ACHN (cell line): ENCODE measurements at regions not wholly inside any gene's neighbourhood (a gene's known extent, or its start where the extent isn't known, plus 50 kb on each side); places are given as distances from the start of the nearest gene placed in this dataset.
"Not testable (repeated sequence)": the region's sequence is repeated elsewhere in the genome, so short reads cannot be mapped to it uniquely, and the experiment has no call there.

Experiments
- DNase-seq: peaks from one replicate; pipeline ENCODE4 v3.0.0-alpha.2; 2015
- in situ Hi-C: cut with HindIII; loops from 2 replicates; pipeline ENCODE4 v1.10.0; 2017; ENCODE audit warnings: low sequenced_read_pairs, low pct_ligation_motif_present, low pct_unique_long_range_greater_than_20kb

DNA sequence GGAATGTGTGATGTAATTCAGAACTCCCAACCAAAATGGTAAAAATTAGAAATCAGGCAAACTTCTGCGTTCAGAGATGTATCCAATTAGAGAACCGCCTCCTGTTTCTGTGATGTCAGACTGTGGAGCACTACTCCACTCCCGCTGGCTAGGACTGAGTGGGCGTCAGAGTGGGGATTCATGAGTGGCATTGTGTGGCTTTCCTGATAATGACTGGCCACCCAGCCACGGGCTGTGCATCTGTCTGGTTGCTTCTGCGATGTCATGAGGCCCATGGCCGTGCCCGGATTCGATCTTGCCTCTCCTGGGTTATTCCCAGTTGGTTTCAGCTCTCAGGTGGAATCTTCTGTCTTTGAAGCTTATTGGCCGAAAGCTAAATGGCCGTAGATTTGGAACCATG lies 87.1 kb upstream of the KCNA1 start:
- no peak for DNase-seq
- in situ Hi-C loops = no loop called here

- in situ Hi-C loops = no loop called here
- DNase-seq = peak; percentile 89
These were observed 85.3 kb upstream of the KCNA1 start for GRCh38 chr12:4824380-4824779.

GRCh38 chr12:4825011-4825858 lies 84.5 kb upstream of the KCNA1 start:
- in situ Hi-C loops = no loop called here
- DNase-seq = no peak

- in situ Hi-C loops = no loop called here
- DNase-seq = no peak
These were observed 82.8 kb upstream of the KCNA1 start for GRCh38 chr12:4826909-4827308.

DNA sequence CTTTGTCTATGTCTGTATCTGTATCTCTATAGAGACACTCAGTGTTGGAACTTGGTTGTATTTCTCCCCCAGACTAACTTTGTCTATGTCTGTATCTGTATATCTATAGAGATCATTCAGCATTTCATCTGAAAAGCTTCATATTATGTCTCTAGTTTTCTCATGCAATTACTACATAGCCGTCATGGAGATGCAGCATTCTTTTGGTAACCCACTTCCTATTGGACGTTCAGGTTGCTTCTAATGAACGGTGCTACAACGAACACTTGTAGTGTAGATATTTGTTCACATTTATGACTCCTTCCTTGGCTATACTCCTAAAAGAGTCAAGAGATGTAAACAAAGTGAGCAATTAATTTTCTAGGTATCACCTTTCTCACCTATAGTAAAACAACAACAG lies 81.5 kb upstream of the KCNA1 start:
- in situ Hi-C loops = no loop called here
- DNase-seq = no peak

GRCh38 chr12:4829161-4829792 lies 80.4 kb upstream of the KCNA1 start:
- no peak for DNase-seq
- in situ Hi-C loops = no loop called here

GRCh38 chr12:4829793-4830162 lies 79.9 kb upstream of the KCNA1 start:
- no peak for DNase-seq
- in situ Hi-C loops = no loop called here

DNA sequence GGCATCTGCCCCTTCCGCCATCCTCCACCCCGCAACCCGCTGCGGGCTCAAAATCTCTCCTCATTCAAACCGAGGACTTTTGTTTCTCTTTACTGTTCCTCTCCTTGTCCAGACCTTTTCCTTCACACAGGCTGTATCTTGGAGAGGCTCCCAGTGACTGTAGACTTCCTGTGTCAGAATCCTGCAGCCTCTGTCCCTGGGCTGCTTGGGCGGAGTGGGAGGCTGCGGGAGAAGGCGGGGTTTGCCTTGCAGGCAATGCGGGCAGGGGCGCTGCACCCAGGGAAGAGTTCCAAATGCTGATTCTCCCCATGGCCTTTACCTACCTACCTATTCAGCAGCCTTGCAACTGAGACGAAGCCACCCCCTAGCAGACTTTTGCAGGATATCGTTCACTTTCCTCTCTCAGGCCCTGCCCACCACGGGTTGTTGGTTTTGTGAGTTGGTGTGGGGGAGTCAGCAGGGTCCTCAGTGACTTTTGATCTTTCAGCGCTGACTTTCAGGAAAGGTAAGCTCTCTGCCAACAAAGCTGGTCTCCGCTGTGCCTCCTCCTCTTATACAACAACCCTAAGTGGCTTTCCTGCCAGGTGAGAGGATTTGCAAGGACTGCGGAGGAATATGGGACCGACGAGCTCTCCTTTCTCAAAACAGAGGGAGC lies 79.0 kb upstream of the KCNA1 start:
- in situ Hi-C loops = no loop called here
- DNase-seq = no peak

- no peak for DNase-seq
- in situ Hi-C loops = no loop called here
These were observed 76.7 kb upstream of the KCNA1 start for GRCh38 chr12:4833053-4833452.

DNA sequence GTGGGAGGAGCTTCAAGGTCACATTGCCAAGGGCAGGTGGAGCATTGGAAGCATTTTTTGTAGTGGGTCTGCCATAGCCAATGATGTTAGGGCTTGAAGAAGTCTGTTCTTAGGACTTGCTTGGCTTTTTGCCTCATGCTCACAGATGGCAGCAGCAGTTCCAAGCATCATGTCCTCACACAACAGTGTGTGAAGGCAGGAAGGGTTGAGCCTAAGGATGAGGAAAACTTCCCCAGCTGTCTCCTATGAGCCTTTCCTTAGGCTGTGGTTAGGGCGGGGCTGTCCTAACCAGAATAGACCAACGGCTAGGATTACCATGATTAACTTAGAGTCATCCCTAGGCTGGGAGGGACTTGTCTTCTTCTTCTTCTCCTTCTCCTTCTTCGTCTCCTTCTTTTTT lies 76.2 kb upstream of the KCNA1 start:
- in situ Hi-C loops = no loop called here
- no peak for DNase-seq

DNA sequence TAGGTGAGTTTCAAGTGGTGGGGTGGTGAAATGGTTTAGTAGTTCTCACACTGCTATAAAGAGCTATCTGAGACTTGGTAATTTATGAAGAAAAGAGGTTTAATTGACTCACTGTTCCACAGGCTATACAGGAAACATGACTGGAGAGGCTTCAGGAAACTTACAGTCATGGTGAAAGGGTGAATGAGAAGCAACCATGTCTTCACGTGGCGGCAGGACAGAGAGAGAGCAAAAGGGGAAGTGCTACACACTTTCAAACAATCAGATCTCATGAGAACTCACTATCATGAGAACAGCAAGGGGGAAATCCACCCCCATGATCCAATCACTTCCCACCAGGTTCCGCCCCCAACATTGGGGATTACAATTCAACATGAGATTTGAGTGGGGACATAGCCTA lies 67.3 kb upstream of the KCNA1 start:
- DNase-seq, in situ Hi-C loops: not testable (repeated sequence)

GRCh38 chr12:4843907-4844306 lies 65.8 kb upstream of the KCNA1 start:
- no peak for DNase-seq
- in situ Hi-C loops = no loop called here

DNA sequence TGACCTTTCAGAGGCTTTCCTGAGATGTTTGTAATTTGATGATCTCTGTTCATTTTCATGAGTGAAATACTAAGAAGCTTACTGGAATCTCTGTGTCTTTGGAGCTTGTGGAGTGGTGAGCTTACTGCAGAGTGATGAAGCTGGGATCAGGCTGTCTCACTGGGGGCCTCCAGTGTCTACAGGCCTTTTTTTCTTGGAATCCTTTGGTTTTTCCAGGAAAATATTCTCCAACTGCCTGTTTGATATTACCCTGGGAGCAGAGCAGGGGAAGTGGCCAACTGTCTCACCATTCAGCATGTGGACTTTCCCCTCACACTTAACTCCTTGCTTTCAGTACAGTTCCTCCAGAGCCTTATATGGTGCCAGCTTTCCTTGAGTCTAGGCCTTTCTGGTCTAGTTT lies 62.0 kb upstream of the KCNA1 start:
- DNase-seq = no peak
- in situ Hi-C loops = no loop called here

DNA sequence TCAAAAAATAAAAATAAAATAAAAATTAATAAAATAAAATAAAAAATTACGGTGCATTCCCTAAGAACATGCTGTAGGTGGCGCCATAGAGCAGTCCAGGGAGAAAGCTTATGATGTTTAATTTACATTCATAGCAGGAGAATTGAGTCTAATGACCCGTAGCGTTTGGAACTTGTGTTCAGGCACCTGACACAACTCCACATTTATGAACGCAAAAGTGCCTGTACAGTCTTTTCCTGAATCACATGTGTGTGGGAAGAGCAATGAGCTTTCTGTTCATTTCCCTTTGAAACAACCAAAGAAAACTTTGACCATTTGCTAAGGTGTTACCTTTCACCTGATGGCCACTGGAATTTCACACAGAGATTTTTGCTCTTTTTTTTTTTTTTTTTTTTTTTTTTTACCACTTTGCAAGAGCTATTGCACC lies 60.6 kb upstream of the KCNA1 start:
- in situ Hi-C loops = no loop called here
- peak; percentile 49 for DNase-seq

DNA sequence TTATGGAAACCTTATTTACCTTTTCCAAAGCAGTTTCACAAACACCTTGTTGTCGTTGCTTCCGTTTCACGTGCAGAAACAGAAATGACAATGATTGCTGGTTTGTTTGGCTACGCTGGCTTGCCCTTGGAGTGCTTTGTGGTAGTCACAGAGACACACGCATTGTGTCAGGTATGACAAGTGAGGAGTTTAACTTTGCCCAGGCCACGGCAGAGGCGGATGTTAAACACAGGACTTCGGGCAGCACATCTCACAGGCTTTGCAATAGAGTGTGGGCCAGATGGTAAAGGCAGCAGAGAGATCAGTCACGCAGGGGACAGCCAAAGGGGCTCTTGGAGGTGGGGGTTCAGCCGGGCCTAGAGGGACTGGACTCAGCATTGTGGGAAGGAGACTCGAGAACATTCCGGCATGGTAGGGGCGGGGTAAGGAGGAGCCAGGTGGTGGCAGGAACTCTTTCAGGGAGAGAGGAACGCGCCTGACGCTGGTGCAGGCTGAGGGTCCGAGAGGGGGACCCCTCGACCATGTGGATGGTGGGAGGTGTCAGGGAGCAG lies 59.8 kb upstream of the KCNA1 start:
- DNase-seq = no peak
- in situ Hi-C loops = no loop called here

DNA sequence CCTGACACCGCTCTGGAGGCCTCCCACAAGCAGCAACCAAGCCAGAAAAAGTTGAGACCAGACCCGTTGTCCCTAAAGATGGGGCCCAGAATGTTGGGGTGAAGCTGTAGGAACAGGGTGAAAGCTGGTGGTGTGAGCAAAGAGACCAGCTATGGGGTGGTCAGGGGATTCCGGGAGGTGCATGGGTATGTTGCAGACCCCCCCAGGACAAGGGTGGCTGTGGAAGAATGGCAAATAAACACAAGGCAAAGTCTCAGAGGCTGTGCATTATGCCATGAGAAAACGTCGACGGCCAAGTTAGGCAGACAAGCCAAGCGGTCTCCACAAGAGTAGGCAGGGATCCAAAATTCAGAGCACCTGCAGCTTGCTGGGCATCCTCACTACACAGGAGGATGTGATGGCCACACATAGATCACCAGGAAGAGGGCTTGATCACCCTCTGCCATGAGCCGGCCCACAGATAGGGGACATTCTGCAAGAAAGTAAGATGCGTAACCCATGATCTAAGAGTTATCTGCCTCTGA lies 58.8 kb upstream of the KCNA1 start:
- DNase-seq = no peak
- in situ Hi-C loops = no loop called here

GRCh38 chr12:4852308-4852707 lies 57.4 kb upstream of the KCNA1 start:
- in situ Hi-C loops = no loop called here
- no peak for DNase-seq

DNA sequence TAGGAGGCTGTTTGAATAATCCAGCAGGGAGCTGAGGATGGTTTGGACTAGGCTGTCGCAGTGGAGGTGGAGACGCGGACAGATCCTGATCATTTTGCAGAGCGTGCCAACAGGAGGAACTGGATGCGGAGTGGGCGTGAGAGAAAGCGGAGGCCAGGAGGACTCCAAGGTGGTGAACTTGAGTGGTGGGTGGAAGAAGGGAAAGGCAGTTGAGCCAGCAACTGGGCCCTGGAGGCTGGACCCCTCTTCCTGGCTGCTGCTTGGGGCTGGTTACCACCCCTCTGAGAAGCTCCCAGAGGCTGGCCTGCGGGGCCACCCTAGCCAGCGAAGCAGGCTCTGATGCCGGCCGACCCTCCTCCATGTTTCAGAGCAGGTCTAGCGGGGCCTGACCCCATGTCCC lies 56.8 kb upstream of the KCNA1 start:
- no peak for DNase-seq
- in situ Hi-C loops = no loop called here
